EH (cell line): ENCODE measurements at regions not wholly inside any gene's neighbourhood (a gene's known extent, or its start where the extent isn't known, plus 50 kb on each side); places are given as distances from the start of the nearest gene placed in this dataset.

Experiments
- DNase-seq: peaks from one replicate; pipeline ENCODE4 v3.0.0-alpha.2; 2015; ENCODE audit warnings: low read depth

DNA sequence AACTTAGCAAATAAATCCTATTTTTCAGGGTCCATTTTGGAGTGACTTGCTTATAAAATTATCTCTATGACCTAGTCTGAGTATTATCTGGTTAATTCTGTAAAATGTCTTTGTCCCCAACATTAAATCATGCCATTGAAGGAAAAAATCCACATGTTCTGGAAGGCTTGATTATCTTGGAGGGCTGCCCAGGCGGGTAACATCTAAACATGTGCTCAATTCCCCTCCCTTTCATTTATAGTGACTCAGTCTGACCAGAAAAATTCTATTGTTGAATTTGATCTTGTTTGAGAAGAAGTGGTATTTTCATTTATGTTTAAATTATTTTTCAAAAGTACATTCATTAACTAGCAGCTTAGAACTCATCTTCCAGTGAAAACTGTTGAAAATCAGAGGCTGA lies 55.4 kb upstream of the SLC10A7 start:
- DNase-seq = peak; percentile 35

DNA sequence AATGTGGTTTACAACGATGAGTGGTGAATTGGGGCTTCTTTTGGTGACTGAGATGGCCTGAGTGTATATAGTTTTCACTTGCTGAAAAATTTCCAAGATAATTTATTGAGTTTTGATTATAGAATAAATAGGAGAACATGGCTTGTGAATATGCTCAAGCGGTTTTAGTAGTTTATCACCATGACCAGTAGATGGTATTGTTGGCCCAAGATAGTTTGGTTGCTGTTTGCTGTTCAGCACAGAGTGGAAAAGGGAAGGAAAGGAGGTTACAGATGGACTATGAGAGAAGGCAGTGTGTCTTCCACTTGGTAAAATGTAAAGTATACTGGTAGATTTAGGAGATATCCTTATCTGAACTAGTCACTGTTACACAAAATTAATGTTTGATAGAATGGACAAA lies 55.8 kb upstream of the POU4F2 start:
- DNase-seq = peak; percentile 7

GRCh38 chr4:146585761-146586333 lies 52.8 kb upstream of the POU4F2 start:
- peak; percentile 73 for DNase-seq
